ENCODE measurements at regions not wholly inside any gene's neighbourhood (a gene's known extent, or its start where the extent isn't known, plus 50 kb on each side); places are given as distances from the start of the nearest gene placed in this dataset.

GRCh38 chr2:168322325-168323007, 75.1 kb upstream of the STK39 start:
- ATAC-seq: no peak
- TF ChIP-seq CSDC2 (CRISPR knock-in tag; IDR thresholded peaks at IDR 0.05) (no peak), BACH2 (CRISPR knock-in tag; IDR thresholded peaks at IDR 0.05; ENCODE audit: borderline replicate concordance) (no peak)

GRCh38 chr2:168323529-168324021, 76.2 kb upstream of the STK39 start:
- no peak for ATAC-seq
- TF ChIP-seq ZC3H10 (CRISPR knock-in tag; IDR thresholded peaks at IDR 0.05) (no peak), ESRRG (CRISPR knock-in tag; IDR thresholded peaks at IDR 0.05) (no peak), ARNTL (CRISPR knock-in tag; IDR thresholded peaks at IDR 0.05; ENCODE audit: borderline replicate concordance, low read depth) (no peak), ZNF8 (CRISPR knock-in tag; IDR thresholded peaks at IDR 0.05) (no peak), CREB5 (CRISPR knock-in tag; IDR thresholded peaks at IDR 0.05; ENCODE audit: low read depth) (no peak), ZNF70 (CRISPR knock-in tag; IDR thresholded peaks at IDR 0.05) (no peak), GLIS3 (CRISPR knock-in tag; IDR thresholded peaks at IDR 0.05) (no peak), CSRNP3 (CRISPR knock-in tag; IDR thresholded peaks at IDR 0.05) (no peak), TSHZ2 (CRISPR knock-in tag; IDR thresholded peaks at IDR 0.05) (no peak), ISL1 (CRISPR knock-in tag; IDR thresholded peaks at IDR 0.05) (no peak), PPARA (CRISPR knock-in tag; IDR thresholded peaks at IDR 0.05; ENCODE audit: borderline replicate concordance) (no peak), POU6F1 (CRISPR knock-in tag; IDR thresholded peaks at IDR 0.05; ENCODE audit: borderline replicate concordance, low read depth) (no peak), CSDC2 (CRISPR knock-in tag; IDR thresholded peaks at IDR 0.05) (no peak)

GRCh38 chr2:168326572-168326971, 79.2 kb upstream of the STK39 start:
- TF ChIP-seq ZNF70 (CRISPR knock-in tag; IDR thresholded peaks at IDR 0.05): no peak
- no peak for TF ChIP-seq PATZ1 (CRISPR knock-in tag; IDR thresholded peaks at IDR 0.05; ENCODE audit: borderline replicate concordance)
- TF ChIP-seq ZC3H10 (CRISPR knock-in tag; IDR thresholded peaks at IDR 0.05): no peak
- TF ChIP-seq ZNF565 (CRISPR knock-in tag; conservative IDR thresholded peaks at IDR 0.05; ENCODE audit: low read depth): no peak
- no peak for TF ChIP-seq ESRRG (CRISPR knock-in tag; IDR thresholded peaks at IDR 0.05)
- TF ChIP-seq CSRNP3 (CRISPR knock-in tag; IDR thresholded peaks at IDR 0.05): no peak
- no peak for TF ChIP-seq ZFP30 (CRISPR knock-in tag; IDR thresholded peaks at IDR 0.05)
- no peak for TF ChIP-seq CREB5 (CRISPR knock-in tag; IDR thresholded peaks at IDR 0.05; ENCODE audit: low read depth)
- no peak for TF ChIP-seq TSHZ2 (CRISPR knock-in tag; IDR thresholded peaks at IDR 0.05)
- no peak for TF ChIP-seq TCF4 (CRISPR knock-in tag; IDR thresholded peaks at IDR 0.05; ENCODE audit: borderline replicate concordance)
- TF ChIP-seq RARB (CRISPR knock-in tag; IDR thresholded peaks at IDR 0.05): no peak
- TF ChIP-seq CSDC2 (CRISPR knock-in tag; IDR thresholded peaks at IDR 0.05): no peak
- no peak for TF ChIP-seq PPARA (CRISPR knock-in tag; IDR thresholded peaks at IDR 0.05; ENCODE audit: borderline replicate concordance)
- no peak for TF ChIP-seq GLIS3 (CRISPR knock-in tag; IDR thresholded peaks at IDR 0.05)
- no peak for TF ChIP-seq ISL1 (CRISPR knock-in tag; IDR thresholded peaks at IDR 0.05)
- ATAC-seq: no peak
